ENCODE measurements at regions not wholly inside any gene's neighbourhood (a gene's known extent, or its start where the extent isn't known, plus 50 kb on each side); places are given as distances from the start of the nearest gene placed in this dataset.

DNA sequence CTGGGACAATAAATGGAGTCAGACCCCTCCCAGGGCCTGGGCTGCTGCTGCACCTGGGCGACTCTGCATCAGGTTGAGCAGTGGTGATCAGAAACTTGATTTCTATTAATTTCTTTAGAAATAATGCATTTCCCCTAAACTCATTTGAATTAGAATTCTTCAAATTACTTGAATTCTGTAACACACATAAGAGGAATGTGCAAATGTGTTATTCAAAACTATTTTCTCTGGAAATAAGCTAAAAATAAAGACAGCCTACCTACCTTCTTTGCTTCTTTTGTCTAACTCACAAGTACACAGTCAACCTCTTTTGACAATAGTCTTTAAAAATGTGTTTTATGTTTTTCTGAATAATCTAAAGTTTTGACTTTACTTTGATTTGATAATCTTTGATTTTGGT is 433.0 kb downstream of the KLF12 start:
- no peaks in the 10 kb centered on the region for H3K36me3 ChIP-seq
- H3K9me3 ChIP-seq: no peaks in the 10 kb centered on the region
- no peak overlapping the region for H3K4me3 ChIP-seq
- H3K27ac ChIP-seq: no peak overlapping the region
- no peak for DNase-seq (ENCODE audit: low spot score in 2 of 2)
- intact Hi-C loops (cut with DNase I): loop anchor here (10.0 kb wide), 1 partner anchor 886 kb away; no protein-coding TSS in a partner anchor
- TF ChIP-seq, protein P1, sequence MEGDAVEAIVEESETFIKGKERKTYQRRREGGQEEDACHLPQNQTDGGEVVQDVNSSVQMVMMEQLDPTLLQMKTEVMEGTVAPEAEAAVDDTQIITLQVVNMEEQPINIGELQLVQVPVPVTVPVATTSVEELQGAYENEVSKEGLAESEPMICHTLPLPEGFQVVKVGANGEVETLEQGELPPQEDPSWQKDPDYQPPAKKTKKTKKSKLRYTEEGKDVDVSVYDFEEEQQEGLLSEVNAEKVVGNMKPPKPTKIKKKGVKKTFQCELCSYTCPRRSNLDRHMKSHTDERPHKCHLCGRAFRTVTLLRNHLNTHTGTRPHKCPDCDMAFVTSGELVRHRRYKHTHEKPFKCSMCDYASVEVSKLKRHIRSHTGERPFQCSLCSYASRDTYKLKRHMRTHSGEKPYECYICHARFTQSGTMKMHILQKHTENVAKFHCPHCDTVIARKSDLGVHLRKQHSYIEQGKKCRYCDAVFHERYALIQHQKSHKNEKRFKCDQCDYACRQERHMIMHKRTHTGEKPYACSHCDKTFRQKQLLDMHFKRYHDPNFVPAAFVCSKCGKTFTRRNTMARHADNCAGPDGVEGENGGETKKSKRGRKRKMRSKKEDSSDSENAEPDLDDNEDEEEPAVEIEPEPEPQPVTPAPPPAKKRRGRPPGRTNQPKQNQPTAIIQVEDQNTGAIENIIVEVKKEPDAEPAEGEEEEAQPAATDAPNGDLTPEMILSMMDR (IDR thresholded peaks at IDR 0.05): no peak
- H3K27me3 ChIP-seq: no peaks in the 10 kb centered on the region
- H3K4me1 ChIP-seq: no peaks in the 10 kb centered on the region

DNA sequence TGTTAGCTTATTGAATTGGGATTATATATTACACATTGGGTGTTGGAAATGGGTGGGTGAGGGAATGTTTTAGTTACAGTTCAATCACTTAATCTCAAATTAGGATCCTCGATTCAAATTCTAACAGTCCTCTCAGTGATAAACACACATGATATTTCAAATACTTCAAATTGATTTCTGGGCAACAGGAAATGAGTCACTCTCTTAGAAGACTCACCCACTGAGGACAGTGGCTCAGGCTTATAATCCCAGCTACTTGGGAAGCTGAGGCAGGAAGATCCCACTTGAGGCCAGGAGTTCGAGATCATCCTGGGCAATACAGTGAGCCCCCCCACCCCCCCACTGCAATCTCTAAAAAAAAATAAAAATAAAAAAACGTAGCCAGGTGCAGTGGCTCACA is 435.3 kb downstream of the KLF12 start:
- no peaks in the 10 kb centered on the region for H3K9me3 ChIP-seq
- intact Hi-C loops (cut with DNase I): no loop called here
- no peaks in the 10 kb centered on the region for H3K4me1 ChIP-seq
- H3K27me3 ChIP-seq: no peaks in the 10 kb centered on the region
- DNase-seq (ENCODE audit: low spot score in 2 of 2): no peak
- H3K36me3 ChIP-seq: peaks cover 5 to 16% of the 10 kb centered on the region in 2 donors
- TF ChIP-seq, protein P1 (IDR thresholded peaks at IDR 0.05): no peak
- H3K27ac ChIP-seq: no peak overlapping the region
- no peak overlapping the region for H3K4me3 ChIP-seq

DNA sequence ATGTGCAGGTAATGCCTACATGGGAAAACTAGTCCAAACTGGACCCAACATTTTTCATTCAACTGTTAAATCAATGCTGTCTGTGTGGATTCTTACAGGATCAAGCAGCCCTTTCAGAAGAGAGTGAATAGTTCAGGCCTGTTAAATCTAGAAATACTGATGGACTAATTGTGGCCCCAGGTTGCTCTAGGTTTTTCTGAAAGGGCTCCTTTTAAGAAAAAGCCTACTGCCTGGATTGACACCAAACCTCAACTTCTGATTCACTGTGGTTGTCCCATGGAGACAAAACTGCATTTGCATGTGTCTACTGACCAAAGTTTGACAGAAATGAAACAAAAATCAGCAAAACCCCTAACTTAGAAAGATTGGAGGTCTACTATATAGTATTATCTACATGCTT is 437.0 kb downstream of the KLF12 start:
- Histone ChIP-seq H3K27ac (no peak overlapping the region), H3K9me3 (no peaks in the 10 kb centered on the region), H3K36me3 (peaks cover 5 to 18% of the 10 kb centered on the region in 2 donors), H3K27me3 (no peaks in the 10 kb centered on the region), H3K4me1 (no peaks in the 10 kb centered on the region), H3K4me3 (no peak overlapping the region)
- intact Hi-C loops (cut with DNase I): no loop called here
- TF ChIP-seq, protein P1 (IDR thresholded peaks at IDR 0.05): no peak
- DNase-seq (ENCODE audit: low spot score in 2 of 2): no peak

DNA sequence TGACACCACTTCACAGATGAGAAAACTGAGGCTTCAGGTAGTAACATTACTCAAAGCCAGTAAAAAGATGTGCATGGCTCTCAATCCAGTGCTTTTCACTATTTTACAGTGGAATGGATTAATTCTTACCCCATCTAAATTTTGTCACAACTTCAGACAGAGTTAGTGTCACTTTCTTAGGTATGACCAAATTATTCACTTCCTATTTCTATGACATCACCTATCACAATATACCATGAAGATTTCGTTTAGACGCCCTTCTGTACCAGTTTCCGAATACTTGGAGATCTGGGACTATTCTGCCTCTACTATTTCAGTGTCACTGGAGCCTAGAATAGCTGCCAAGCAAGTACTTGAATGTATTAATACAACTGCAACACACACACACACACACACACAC is 437.5 kb downstream of the KLF12 start:
- H3K9me3 ChIP-seq: no peaks in the 10 kb centered on the region
- no peaks in the 10 kb centered on the region for H3K27me3 ChIP-seq
- H3K36me3 ChIP-seq: peaks cover 5 to 18% of the 10 kb centered on the region in 2 donors
- H3K4me1 ChIP-seq: no peaks in the 10 kb centered on the region
- H3K27ac ChIP-seq: no peak overlapping the region
- intact Hi-C loops (cut with DNase I): no loop called here
- TF ChIP-seq, protein P1 (IDR thresholded peaks at IDR 0.05): no peak
- no peak overlapping the region for H3K4me3 ChIP-seq
- no peak for DNase-seq (ENCODE audit: low spot score in 2 of 2)

- Histone ChIP-seq H3K27ac (no peak overlapping the region), H3K4me1 (no peaks in the 10 kb centered on the region), H3K4me3 (no peak overlapping the region), H3K27me3 (no peaks in the 10 kb centered on the region), H3K9me3 (no peaks in the 10 kb centered on the region), H3K36me3 (peaks cover 5 to 18% of the 10 kb centered on the region in 2 donors)
- DNase-seq (ENCODE audit: low spot score in 2 of 2): no peak
- intact Hi-C loops (cut with DNase I): no loop called here
- TF ChIP-seq, protein P1 (IDR thresholded peaks at IDR 0.05): no peak
Measured at GRCh38 chr13:73696271-73696670, 437.9 kb downstream of the KLF12 start.

- TF ChIP-seq, protein P1 (IDR thresholded peaks at IDR 0.05): no peak
- H3K27me3 ChIP-seq: no peaks in the 10 kb centered on the region
- no peak overlapping the region for H3K4me3 ChIP-seq
- no peaks in the 10 kb centered on the region for H3K9me3 ChIP-seq
- no peaks in the 10 kb centered on the region for H3K4me1 ChIP-seq
- intact Hi-C loops (cut with DNase I): no loop called here
- H3K36me3 ChIP-seq: peaks cover 5 to 18% of the 10 kb centered on the region in 2 donors
- no peak for DNase-seq (ENCODE audit: low spot score in 2 of 2)
- no peak overlapping the region for H3K27ac ChIP-seq
Measured at GRCh38 chr13:73695325-73695724, 438.9 kb downstream of the KLF12 start.
